PC-9 (cell line): ENCODE measurements at regions not wholly inside any gene's neighbourhood (a gene's known extent, or its start where the extent isn't known, plus 50 kb on each side); places are given as distances from the start of the nearest gene placed in this dataset.

ENCODE experiments used
- EZH2 ChIP-seq: fragments of 200-600 bp; sonication (generic); IDR thresholded peaks from 2 replicates; pipeline ENCODE4 v1.8.0; 2017; ENCODE audit warnings: antibody characterized with exemption, low read depth
- TF ChIP-seq, protein P1 (sequence below): fragments of 200-600 bp; sonication (generic); conservative IDR thresholded peaks from 2 replicates; pipeline ENCODE4 v1.6.1; 2017; ENCODE audit warnings: mixed run types, antibody characterized with exemption, mild to moderate bottlenecking, moderate library complexity

DNA sequence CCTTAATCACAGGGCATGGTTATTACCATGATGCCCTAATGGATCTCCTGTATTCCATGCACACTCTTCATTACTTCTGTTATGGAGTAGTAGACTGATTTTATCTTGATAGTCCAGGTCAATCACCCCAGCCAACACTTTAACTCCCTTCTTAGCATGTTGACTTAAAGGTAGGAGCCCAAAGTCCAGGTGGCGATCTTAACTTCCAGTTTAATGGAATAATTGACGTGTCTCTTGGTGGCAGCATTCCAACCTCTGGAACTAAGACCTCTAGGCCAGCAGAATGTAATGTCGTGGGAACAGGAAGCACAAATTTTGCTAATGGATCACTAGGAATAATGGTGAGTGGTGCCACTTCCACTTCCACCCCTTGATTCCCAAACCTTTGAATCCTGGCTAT is 687.2 kb upstream of the SGO1 start:
- TF ChIP-seq, protein P1, sequence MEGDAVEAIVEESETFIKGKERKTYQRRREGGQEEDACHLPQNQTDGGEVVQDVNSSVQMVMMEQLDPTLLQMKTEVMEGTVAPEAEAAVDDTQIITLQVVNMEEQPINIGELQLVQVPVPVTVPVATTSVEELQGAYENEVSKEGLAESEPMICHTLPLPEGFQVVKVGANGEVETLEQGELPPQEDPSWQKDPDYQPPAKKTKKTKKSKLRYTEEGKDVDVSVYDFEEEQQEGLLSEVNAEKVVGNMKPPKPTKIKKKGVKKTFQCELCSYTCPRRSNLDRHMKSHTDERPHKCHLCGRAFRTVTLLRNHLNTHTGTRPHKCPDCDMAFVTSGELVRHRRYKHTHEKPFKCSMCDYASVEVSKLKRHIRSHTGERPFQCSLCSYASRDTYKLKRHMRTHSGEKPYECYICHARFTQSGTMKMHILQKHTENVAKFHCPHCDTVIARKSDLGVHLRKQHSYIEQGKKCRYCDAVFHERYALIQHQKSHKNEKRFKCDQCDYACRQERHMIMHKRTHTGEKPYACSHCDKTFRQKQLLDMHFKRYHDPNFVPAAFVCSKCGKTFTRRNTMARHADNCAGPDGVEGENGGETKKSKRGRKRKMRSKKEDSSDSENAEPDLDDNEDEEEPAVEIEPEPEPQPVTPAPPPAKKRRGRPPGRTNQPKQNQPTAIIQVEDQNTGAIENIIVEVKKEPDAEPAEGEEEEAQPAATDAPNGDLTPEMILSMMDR: no peak
- TF ChIP-seq EZH2: no peak
